LNCaP clone FGC (cell line): ENCODE measurements at regions not wholly inside any gene's neighbourhood (a gene's known extent, or its start where the extent isn't known, plus 50 kb on each side); places are given as distances from the start of the nearest gene placed in this dataset.

Experiments used
- DNase-seq: peaks from one replicate; pipeline ENCODE4 v3.0.0-alpha.2; 2011; ENCODE audit warnings: low read depth
- H3K4me3 ChIP-seq: 2 replicates; pipeline ENCODE4 v1.5.1; 2011; ENCODE audit warnings: mild to moderate bottlenecking, low read depth, low read length, control low read depth
- CTCF ChIP-seq: IDR thresholded peaks from 2 replicates; pipeline ENCODE4 v1.5.1; 2012; ENCODE audit warnings: mild to moderate bottlenecking; ENCODE audit not compliant: control insufficient read depth, insufficient read depth; ENCODE audit errors: extremely low read depth

- DNase-seq, result no peak
- no peak for TF ChIP-seq CTCF
- no peak overlapping the region for H3K4me3 ChIP-seq
These were observed 373.7 kb downstream of the NXPE2 start for GRCh38 chr11:115051938-115052590.

- no peak for TF ChIP-seq CTCF
- no peak for DNase-seq
These were observed 374.3 kb downstream of the NXPE2 start for GRCh38 chr11:115052601-115053000.

GRCh38 chr11:115054570-115055538 is 376.5 kb downstream of the NXPE2 start:
- H3K4me3 ChIP-seq, result no peak overlapping the region
- no peak for DNase-seq
- TF ChIP-seq CTCF, result no peak

More at GRCh38 chr11:115052601-115053000, 374.3 kb downstream of the NXPE2 start:
- H3K4me3 ChIP-seq, result no peak overlapping the region

GRCh38 chr11:115056514-115056913 is 378.2 kb downstream of the NXPE2 start:
- no peak overlapping the region for H3K4me3 ChIP-seq
- TF ChIP-seq CTCF, result no peak
- no peak for DNase-seq

GRCh38 chr11:115060840-115061239 is 382.5 kb downstream of the NXPE2 start:
- H3K4me3 ChIP-seq, result no peak overlapping the region
- no peak for TF ChIP-seq CTCF
- no peak for DNase-seq

- no peak for DNase-seq
- no peak for TF ChIP-seq CTCF
- H3K4me3 ChIP-seq, result no peak overlapping the region
These were observed 387.0 kb downstream of the NXPE2 start for GRCh38 chr11:115065314-115065713.
